Testis (tissue), 2 donors: ENCODE measurements at regions not wholly inside any gene's neighbourhood (a gene's known extent, or its start where the extent isn't known, plus 50 kb on each side); places are given as distances from the start of the nearest gene placed in this dataset.

Experiments used
- POLR2A ChIP-seq: fragments of 450-650 bp; IDR thresholded peaks from one replicate; pipeline ENCODE4 v1.6.1; 2017; ENCODE audit warnings: antibody characterized with exemption, mild to moderate bottlenecking, moderate library complexity
- TF ChIP-seq, protein P1 (sequence below), 3 experiments: fragments of 450-650 bp in 2 of 3; fragments of 200-600 bp in 1 of 3; sonication (generic) in 1 of 3; IDR thresholded peaks; one replicate each; pipeline ENCODE4 v1.5.1; 2016 to 2019; ENCODE audit warnings: antibody characterized with exemption in 3 of 3, mild to moderate bottlenecking in 2 of 3, moderate library complexity in 1 of 3

DNA sequence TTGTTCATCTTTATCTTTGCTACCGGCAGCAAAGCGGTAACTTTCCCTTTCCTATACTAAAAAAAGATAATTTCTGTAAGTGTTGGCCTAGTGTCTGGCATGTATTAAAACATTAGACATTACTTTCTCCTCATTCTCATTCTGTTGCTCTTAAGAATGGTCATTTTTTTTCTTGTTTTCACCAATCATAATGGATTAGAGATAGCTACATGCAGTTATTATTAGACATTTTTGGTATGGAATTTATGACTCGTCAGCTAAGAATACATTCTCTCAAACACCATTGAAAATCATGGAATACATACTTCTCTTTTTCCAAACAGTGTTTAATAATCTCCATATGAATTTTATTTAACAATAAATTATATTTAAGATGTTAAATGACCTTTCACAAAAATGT is 1154.6 kb downstream of the BRINP3 start:
- TF ChIP-seq POLR2A, result no peak
- TF ChIP-seq, protein P1, sequence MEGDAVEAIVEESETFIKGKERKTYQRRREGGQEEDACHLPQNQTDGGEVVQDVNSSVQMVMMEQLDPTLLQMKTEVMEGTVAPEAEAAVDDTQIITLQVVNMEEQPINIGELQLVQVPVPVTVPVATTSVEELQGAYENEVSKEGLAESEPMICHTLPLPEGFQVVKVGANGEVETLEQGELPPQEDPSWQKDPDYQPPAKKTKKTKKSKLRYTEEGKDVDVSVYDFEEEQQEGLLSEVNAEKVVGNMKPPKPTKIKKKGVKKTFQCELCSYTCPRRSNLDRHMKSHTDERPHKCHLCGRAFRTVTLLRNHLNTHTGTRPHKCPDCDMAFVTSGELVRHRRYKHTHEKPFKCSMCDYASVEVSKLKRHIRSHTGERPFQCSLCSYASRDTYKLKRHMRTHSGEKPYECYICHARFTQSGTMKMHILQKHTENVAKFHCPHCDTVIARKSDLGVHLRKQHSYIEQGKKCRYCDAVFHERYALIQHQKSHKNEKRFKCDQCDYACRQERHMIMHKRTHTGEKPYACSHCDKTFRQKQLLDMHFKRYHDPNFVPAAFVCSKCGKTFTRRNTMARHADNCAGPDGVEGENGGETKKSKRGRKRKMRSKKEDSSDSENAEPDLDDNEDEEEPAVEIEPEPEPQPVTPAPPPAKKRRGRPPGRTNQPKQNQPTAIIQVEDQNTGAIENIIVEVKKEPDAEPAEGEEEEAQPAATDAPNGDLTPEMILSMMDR (IDR thresholded peaks at IDR 0.05), result no peak
